H1 (cell line): ENCODE measurements at regions not wholly inside any gene's neighbourhood (a gene's known extent, or its start where the extent isn't known, plus 50 kb on each side); places are given as distances from the start of the nearest gene placed in this dataset.

Experiments
- CTCF ChIA-PET: fragments of 300-600 bp; sonication (Branson Sonifier 250); formaldehyde crosslinking; loops from one replicate; lab custom pipeline; 2021; ENCODE audit not compliant: partially characterized antibody; lab: Charles Lee
- POLR2A ChIA-PET: fragments of 300-600 bp; sonication (Branson Sonifier 250); formaldehyde crosslinking; loops from one replicate; lab custom pipeline; 2021; ENCODE audit warnings: inconsistent platforms; ENCODE audit not compliant: partially characterized antibody; lab: Charles Lee
- DNase-seq, 2 experiments: peaks; one replicate each; pipeline versions ENCODE4 v3.0.0 to v3.0.0-alpha.2; 2010 to 2022; ENCODE audit warnings: low spot score in 2 of 2, low read depth in 1 of 2, mixed read lengths in 1 of 2
- FAIRE-seq: peaks from 2 replicates; lab custom pipeline; 2011; peaks lifted over from hg19 to GRCh38; lab: Jason Lieb, UNC
- H2AFZ ChIP-seq: 2 replicates; pipeline ENCODE4 v1.8.1; 2012; ENCODE audit warnings: low read length, inconsistent platforms
- H2AK5ac ChIP-seq: 2 replicates; pipeline ENCODE4 v1.6.1; 2013; ENCODE audit warnings: low read depth, low read length
- H2BK120ac ChIP-seq: replicated peaks from 2 replicates; pipeline ENCODE3; 2013; ENCODE audit warnings: low read depth, low read length, inconsistent platforms
- H2BK12ac ChIP-seq: 2 replicates; pipeline ENCODE4 v1.6.1; 2013; ENCODE audit warnings: low read depth, low read length
- H2BK15ac ChIP-seq: 2 replicates; pipeline ENCODE4 v1.6.1; 2013; ENCODE audit warnings: low read length
- H2BK20ac ChIP-seq: 2 replicates; pipeline ENCODE4 v1.6.1; 2013; ENCODE audit warnings: low read length
- H2BK5ac ChIP-seq: 2 replicates; pipeline ENCODE4 v1.6.1; 2013; ENCODE audit warnings: low read depth, low read length
- H3K14ac ChIP-seq: 2 replicates; pipeline ENCODE4 v1.6.1; 2013; ENCODE audit warnings: inconsistent platforms; ENCODE audit not compliant: insufficient read length
- H3K18ac ChIP-seq: 2 replicates; pipeline ENCODE4 v1.6.1; 2013; ENCODE audit warnings: low read length; ENCODE audit errors: extremely low read depth
- H3K23ac ChIP-seq: 2 replicates; pipeline ENCODE4 v1.6.1; 2013; ENCODE audit warnings: inconsistent platforms; ENCODE audit not compliant: insufficient read length
- H3K23me2 ChIP-seq: 2 replicates; pipeline ENCODE4 v1.6.1; 2013; ENCODE audit warnings: low read depth, low read length
- H3K27ac ChIP-seq: 2 replicates; pipeline ENCODE4 v1.6.1; 2011; ENCODE audit warnings: low read depth, low read length, inconsistent platforms
- H3K27me3 ChIP-seq, 4 experiments: replicated peaks in 1 of 4; 1 replicate in 1 of 4; 2 replicates in 3 of 4; pipeline versions ENCODE4 v1.6.1 to v1.8.1; 2011 to 2013; ENCODE audit warnings: low read length in 3 of 4, mild to moderate bottlenecking in 3 of 4, inconsistent platforms in 2 of 4, mixed read lengths in 2 of 4, moderate library complexity in 1 of 4; ENCODE audit not compliant: control insufficient read depth in 3 of 4, insufficient read depth in 3 of 4; ENCODE audit errors: extremely low read depth in 1 of 4
- H3K36me3 ChIP-seq, 4 experiments: 2 replicates each; pipeline versions ENCODE4 v1.6.1 to v1.8.1; 2011 to 2013; ENCODE audit warnings: mild to moderate bottlenecking in 4 of 4, low read length in 3 of 4, moderate library complexity in 2 of 4, control low read depth in 1 of 4, inconsistent platforms in 1 of 4; ENCODE audit not compliant: insufficient read depth in 4 of 4, control insufficient read depth in 2 of 4
- H3K4ac ChIP-seq: replicated peaks from 2 replicates; pipeline ENCODE3; 2013; ENCODE audit warnings: low read length, low read depth, mixed read lengths, inconsistent platforms; ENCODE audit not compliant: insufficient read length
- H3K4me1 ChIP-seq, 4 experiments: replicated peaks in 1 of 4; 1 replicate in 1 of 4; 2 replicates in 3 of 4; pipeline versions ENCODE4 v1.6.1 to v1.8.1; 2011 to 2013; ENCODE audit warnings: low read length in 3 of 4, inconsistent platforms in 2 of 4, mixed read lengths in 1 of 4; ENCODE audit not compliant: insufficient read depth in 4 of 4, control insufficient read depth in 3 of 4
- H3K4me2 ChIP-seq, 2 experiments: 2 replicates each; pipeline versions ENCODE4 v1.6.1 to v1.8.1; 2011 to 2013; ENCODE audit warnings: low read depth in 2 of 2, low read length in 2 of 2, control low read depth in 1 of 2, inconsistent platforms in 1 of 2, mild to moderate bottlenecking in 1 of 2; ENCODE audit not compliant: insufficient read depth in 1 of 2
- H3K4me3 ChIP-seq, 4 experiments: fragments of 200-600, 300-600 bp in 1 of 4; sonication (generic), shearing (Covaris generic), sonication (Bioruptor Twin) in 1 of 4; 2 replicates each; pipeline versions ENCODE4 v1.5.1 to v1.8.1; 2011 to 2016; ENCODE audit warnings: low read length in 4 of 4, low read depth in 3 of 4, control low read depth in 2 of 4, inconsistent platforms in 2 of 4, mild to moderate bottlenecking in 2 of 4, mixed read lengths in 1 of 4, moderate library complexity in 1 of 4; ENCODE audit not compliant: insufficient read depth in 2 of 4; ENCODE audit errors: extremely low read depth in 1 of 4
- H3K56ac ChIP-seq: replicated peaks from 2 replicates; pipeline ENCODE3; 2013; ENCODE audit warnings: low read depth, mild to moderate bottlenecking, mixed read lengths, low read length, inconsistent platforms; ENCODE audit not compliant: insufficient read length
- H3K79me1 ChIP-seq: 2 replicates; pipeline ENCODE4 v1.6.1; 2013; ENCODE audit warnings: low read depth, low read length, control low read depth
- H3K79me2 ChIP-seq, 2 experiments: 2 replicates each; pipeline versions ENCODE4 v1.6.1 to v1.8.1; 2012 to 2013; ENCODE audit warnings: low read length in 2 of 2, mild to moderate bottlenecking in 2 of 2, inconsistent platforms in 1 of 2; ENCODE audit not compliant: insufficient read depth in 2 of 2, control insufficient read depth in 1 of 2
- H3K9ac ChIP-seq, 4 experiments: replicated peaks in 1 of 4; 1 replicate in 1 of 4; 2 replicates in 3 of 4; pipeline versions ENCODE4 v1.6.1 to v1.8.1; 2011 to 2013; ENCODE audit warnings: low read depth in 3 of 4, low read length in 3 of 4, control low read depth in 2 of 4, mild to moderate bottlenecking in 2 of 4, moderate library complexity in 2 of 4, inconsistent platforms in 1 of 4; ENCODE audit errors: extremely low read depth in 1 of 4
- H3K9me3 ChIP-seq, 2 experiments: 2 replicates each; pipeline versions ENCODE4 v1.6.1 to v1.8.1; 2012 to 2013; ENCODE audit warnings: mild to moderate bottlenecking in 2 of 2, moderate library complexity in 2 of 2, control low read depth in 1 of 2, inconsistent platforms in 1 of 2, low read depth in 1 of 2, low read length in 1 of 2, mixed read lengths in 1 of 2; ENCODE audit not compliant: insufficient read depth in 2 of 2
- H4K20me1 ChIP-seq, 2 experiments: replicated peaks in 1 of 2; 2 replicates each; pipeline versions ENCODE3 to v1.8.1; 2011 to 2013; ENCODE audit warnings: inconsistent platforms in 2 of 2, low read length in 2 of 2, mild to moderate bottlenecking in 1 of 2; ENCODE audit not compliant: insufficient read depth in 2 of 2, control insufficient read depth in 1 of 2
- H4K5ac ChIP-seq: 2 replicates; pipeline ENCODE4 v1.6.1; 2013; ENCODE audit warnings: low read length, low read depth, mixed read lengths, inconsistent platforms; ENCODE audit not compliant: insufficient read length
- H4K8ac ChIP-seq: 2 replicates; pipeline ENCODE4 v1.8.0; 2013; ENCODE audit warnings: mild to moderate bottlenecking, moderate library complexity, low read length, inconsistent platforms; ENCODE audit not compliant: insufficient read depth; ENCODE audit errors: extremely low read depth
- H4K91ac ChIP-seq: replicated peaks from 2 replicates; pipeline ENCODE3; 2013; ENCODE audit warnings: low read length, mixed read lengths, inconsistent platforms; ENCODE audit not compliant: insufficient read length
- ASH2L ChIP-seq: fragments of 200-600, 300-600 bp; sonication (generic); IDR thresholded peaks from one replicate; pipeline ENCODE4 v1.7.1; 2017; ENCODE audit warnings: low read length
- BACH1 ChIP-seq: IDR thresholded peaks from 2 replicates; pipeline ENCODE4 v1.6.1; 2012; ENCODE audit warnings: low read length, improper control_type of control experiment
- CEBPB ChIP-seq: IDR thresholded peaks from 2 replicates; pipeline ENCODE4 v1.6.1; 2012; ENCODE audit warnings: low read depth, low read length
- CHD1 ChIP-seq: IDR thresholded peaks from 2 replicates; pipeline ENCODE4 v1.6.1; 2012; ENCODE audit warnings: low read depth, low read length, improper control_type of control experiment
- E2F6 ChIP-seq: IDR thresholded peaks from 2 replicates; pipeline ENCODE4 v1.6.1; 2012; ENCODE audit warnings: inconsistent platforms
- FOSL1 ChIP-seq: IDR thresholded peaks from 2 replicates; pipeline ENCODE4 v1.6.1; 2011; ENCODE audit warnings: mild to moderate bottlenecking, low read depth, low read length, moderate library complexity; ENCODE audit not compliant: insufficient read depth
- HDAC2 ChIP-seq, 2 experiments: fragments of 300-600 bp in 1 of 2; sonication (generic) in 1 of 2; IDR thresholded peaks; 2 replicates each; pipeline ENCODE4 v1.6.1; 2011 to 2012; ENCODE audit warnings: low read depth in 2 of 2, low read length in 2 of 2, mild to moderate bottlenecking in 2 of 2, moderate library complexity in 2 of 2, borderline replicate concordance in 1 of 2, inconsistent platforms in 1 of 2
- JUN ChIP-seq: IDR thresholded peaks from 2 replicates; pipeline ENCODE4 v1.6.1; 2011; ENCODE audit warnings: low read depth, mild to moderate bottlenecking, improper control_type of control experiment, low read length
- KDM1A ChIP-seq: fragments of 200-600, 300-600 bp; sonication (generic); IDR thresholded peaks from 2 replicates; pipeline ENCODE4 v1.7.1; 2016; ENCODE audit warnings: mild to moderate bottlenecking, low read length, borderline replicate concordance
- KDM5A ChIP-seq: fragments of 200-600 bp; IDR thresholded peaks from 2 replicates; pipeline ENCODE4 v1.7.1; 2012; ENCODE audit warnings: mild to moderate bottlenecking, low read length, inconsistent platforms, mixed read lengths
- NRF1 ChIP-seq: IDR thresholded peaks from 2 replicates; pipeline ENCODE4 v1.6.1; 2011; ENCODE audit warnings: mild to moderate bottlenecking, low read depth, low read length, improper control_type of control experiment
- SP2 ChIP-seq: IDR thresholded peaks from 2 replicates; pipeline ENCODE4 v1.6.1; 2012; ENCODE audit warnings: mild to moderate bottlenecking, low read length, inconsistent platforms
- SUZ12 ChIP-seq: fragments of 200-600 bp; sonication (generic); IDR thresholded peaks from 2 replicates; pipeline ENCODE4 v1.6.1; 2012; ENCODE audit warnings: mild to moderate bottlenecking, inconsistent platforms, low read length, moderate library complexity, mixed read lengths
- TAF1 ChIP-seq: IDR thresholded peaks from 2 replicates; pipeline ENCODE4 v1.6.1; 2011; ENCODE audit warnings: mild to moderate bottlenecking, low read depth, low read length
- TAF7 ChIP-seq: optimal IDR thresholded peaks from 2 replicates; pipeline ENCODE3; 2011; ENCODE audit warnings: low read depth, mild to moderate bottlenecking, inconsistent platforms, low read length, moderate library complexity, borderline replicate concordance
- TCF12 ChIP-seq: IDR thresholded peaks from 2 replicates; pipeline ENCODE4 v1.6.1; 2011; ENCODE audit warnings: low read depth, mild to moderate bottlenecking, low read length
- WGBS, 2 experiments: shearing (Covaris generic) in 1 of 2; methylation state at CpG; one replicate each; pipeline versions ENCODE4 v1.1.6 to v1.1.7; 2013 to 2015; ENCODE audit warnings: low lambda C conversion rate in 2 of 2, mixed read lengths in 2 of 2, inconsistent platforms in 1 of 2, low coverage in 1 of 2, missing lambda C conversion rate in 1 of 2; ENCODE audit not compliant: insufficient replicate concordance in 2 of 2, insufficient coverage in 1 of 2, insufficient read length in 1 of 2; ENCODE audit errors: extremely low coverage in 1 of 2, missing lambda C conversion rate in 1 of 2; 5-methylcytosine and 5-hydroxymethylcytosine counted together

GRCh38 chr7:45479781-45480180 lies 94.4 kb upstream of the ADCY1 start:
- no peak overlapping the region for H3K14ac ChIP-seq
- CTCF ChIA-PET = no interaction called here
- H4K5ac ChIP-seq = no peak overlapping the region
- no peaks in the 10 kb centered on the region for H3K79me1 ChIP-seq
- H3K23ac ChIP-seq = no peak overlapping the region
- H3K23me2 ChIP-seq = no peaks in the 10 kb centered on the region
- H2BK15ac ChIP-seq = no peak overlapping the region
- no peak overlapping the region for H3K56ac ChIP-seq
- H3K4me2 ChIP-seq = no peak overlapping the region
- H2AFZ ChIP-seq = no peak overlapping the region
- H3K18ac ChIP-seq = no peak overlapping the region
- no peaks in the 10 kb centered on the region for H3K79me2 ChIP-seq
- DNase-seq (no peak), FAIRE-seq (no peak)
- no peak overlapping the region for H2BK5ac ChIP-seq
- H3K9me3 ChIP-seq = no peaks in the 10 kb centered on the region
- H3K9ac ChIP-seq = no peak overlapping the region
- H3K4me1 ChIP-seq = 0 out of 7 replicates have a peak, but pooled peaks cover 0 to 4% (median 0%) of the 10 kb centered on the region in 4 experiments
- H3K4ac ChIP-seq = no peak overlapping the region
- H4K20me1 ChIP-seq = no peaks in the 10 kb centered on the region
- no peak overlapping the region for H2BK20ac ChIP-seq
- H2AK5ac ChIP-seq = no peak overlapping the region
- H2BK120ac ChIP-seq = no peak overlapping the region
- no peaks in the 10 kb centered on the region for H3K36me3 ChIP-seq
- POLR2A ChIA-PET = no interaction called here
- no peak overlapping the region for H3K27ac ChIP-seq
- H4K8ac ChIP-seq = no peak overlapping the region
- no peaks in the 10 kb centered on the region for H3K27me3 ChIP-seq
- H2BK12ac ChIP-seq = no peak overlapping the region
- 94% methylated on average over 3 of the region's 3 CpGs; no CpG with 5 or more reads in 1 of the 2 experiments for WGBS, 2 experiments
- H3K4me3 ChIP-seq = no peak overlapping the region
- H4K91ac ChIP-seq = no peak overlapping the region
- TF ChIP-seq CHD1 = no peak
- TF ChIP-seq JUN = no peak
- TF ChIP-seq KDM1A = no peak
- no peak for TF ChIP-seq TCF12
- no peak for TF ChIP-seq E2F6
- TF ChIP-seq SUZ12 = no peak
- no peak for TF ChIP-seq BACH1
- no peak for TF ChIP-seq SP2
- TF ChIP-seq FOSL1 = no peak
- TF ChIP-seq HDAC2 (IDR thresholded peaks at IDR 0.05; ENCODE audit: borderline replicate concordance in 1 of 2, low read depth in 2 of 2, low read length in 2 of 2) = no peak
- TF ChIP-seq ASH2L = no peak
- TF ChIP-seq TAF1 = no peak
- no peak for TF ChIP-seq TAF7
- TF ChIP-seq KDM5A = no peak
- no peak for TF ChIP-seq NRF1
- TF ChIP-seq CEBPB = no peak
